Activated gamma-delta T cell (primary cell): ENCODE measurements at regions not wholly inside any gene's neighbourhood (a gene's known extent, or its start where the extent isn't known, plus 50 kb on each side); places are given as distances from the start of the nearest gene placed in this dataset.

Source experiments
- DNase-seq: peaks from one replicate; lab custom pipeline; 2025; lab: John Stamatoyannopoulos, UW

DNA sequence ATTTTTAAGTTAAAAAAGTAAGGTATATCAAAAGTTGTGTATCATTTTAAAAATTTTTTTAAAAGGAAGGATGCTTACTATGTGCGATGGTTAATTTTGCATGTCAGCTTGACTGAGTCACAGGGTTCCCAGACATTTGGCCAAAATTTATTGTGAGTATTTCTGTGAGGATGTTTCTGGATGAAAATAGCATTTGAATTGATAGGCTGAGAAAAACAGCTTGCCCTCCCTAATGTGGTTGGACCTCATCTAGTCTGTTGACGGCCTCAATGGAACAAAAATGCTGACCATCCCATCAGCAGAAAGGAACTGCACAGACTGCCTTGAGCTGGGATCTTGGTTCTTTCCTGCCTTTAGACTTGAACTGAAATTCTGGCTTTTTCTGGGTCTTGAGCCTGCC is 724.5 kb downstream of the NCAM2 start:
- no peak for DNase-seq

DNA sequence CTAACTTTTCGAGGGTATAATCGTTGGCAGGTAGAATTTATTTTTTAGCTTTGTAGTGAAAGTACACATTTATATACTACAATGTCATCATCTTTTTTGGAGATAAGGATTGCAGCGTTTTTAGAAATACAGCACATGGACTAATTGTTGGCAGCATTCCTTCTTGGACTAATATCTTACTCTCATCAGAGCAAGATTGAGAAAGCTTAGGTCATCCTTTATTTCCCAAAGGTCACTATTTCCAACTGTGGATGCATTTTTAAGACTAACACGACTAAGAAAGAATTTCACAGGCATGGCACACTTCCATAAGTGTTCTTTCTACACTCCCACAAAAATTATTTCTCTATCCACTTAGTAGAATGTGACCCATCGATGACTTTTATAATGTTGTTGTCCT is 732.3 kb downstream of the NCAM2 start:
- DNase-seq = no peak

DNA sequence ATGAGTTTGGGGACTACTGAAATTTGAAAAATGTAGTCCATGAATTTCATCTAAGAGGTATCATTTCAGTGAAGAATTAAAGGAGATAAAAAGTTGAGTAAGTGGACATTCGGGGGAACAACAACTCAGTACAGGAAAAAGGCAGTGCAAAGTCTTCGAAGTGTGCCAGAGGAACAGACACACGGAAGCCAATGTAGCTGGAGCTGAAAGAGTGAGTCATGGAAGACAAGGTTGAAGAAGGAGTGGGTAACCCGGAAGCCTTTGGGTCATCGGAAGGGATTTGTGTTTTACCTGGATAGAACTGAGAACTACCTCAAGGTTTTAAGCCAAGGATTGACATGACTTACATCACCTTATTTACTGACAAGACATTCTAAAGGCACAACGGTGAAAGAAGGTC is 733.4 kb downstream of the NCAM2 start:
- DNase-seq = no peak

DNA sequence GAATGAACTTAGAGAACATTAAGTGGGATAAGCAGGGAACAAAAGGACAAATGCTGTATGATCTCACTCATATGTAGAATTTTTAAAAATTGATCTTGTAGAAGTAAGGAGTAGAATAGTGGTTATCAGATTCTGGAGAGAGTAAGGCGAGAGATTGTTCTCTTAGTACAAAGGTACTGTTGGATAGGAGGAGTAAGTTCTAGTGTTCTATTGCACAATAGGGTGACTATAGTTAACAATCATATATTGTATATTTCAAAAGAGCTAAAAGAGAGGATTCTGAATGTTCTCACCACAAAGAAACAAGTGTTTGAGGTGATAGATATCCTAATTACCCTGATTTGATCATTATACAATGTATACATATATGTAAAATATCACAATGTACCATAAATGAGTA is 735.9 kb downstream of the NCAM2 start:
- DNase-seq = no peak

DNA sequence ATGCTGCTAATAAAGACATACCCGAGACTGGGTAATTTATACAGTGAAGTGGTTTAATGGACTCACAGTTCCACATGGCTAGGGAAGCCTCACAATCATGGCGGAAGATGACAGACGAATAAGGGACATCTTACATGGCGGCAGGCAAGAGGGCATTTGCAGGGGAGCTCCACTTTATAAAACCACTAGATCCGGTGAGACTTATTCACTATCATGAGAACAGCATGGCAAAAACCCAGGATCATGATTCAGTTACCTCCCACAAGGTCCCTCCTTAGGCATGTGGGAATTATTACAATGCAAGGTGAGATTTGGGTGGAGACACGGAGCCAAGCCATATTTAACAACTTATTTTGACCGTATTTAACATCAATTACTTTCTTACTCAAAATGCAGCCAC is 739.0 kb downstream of the NCAM2 start:
- DNase-seq = no peak

DNA sequence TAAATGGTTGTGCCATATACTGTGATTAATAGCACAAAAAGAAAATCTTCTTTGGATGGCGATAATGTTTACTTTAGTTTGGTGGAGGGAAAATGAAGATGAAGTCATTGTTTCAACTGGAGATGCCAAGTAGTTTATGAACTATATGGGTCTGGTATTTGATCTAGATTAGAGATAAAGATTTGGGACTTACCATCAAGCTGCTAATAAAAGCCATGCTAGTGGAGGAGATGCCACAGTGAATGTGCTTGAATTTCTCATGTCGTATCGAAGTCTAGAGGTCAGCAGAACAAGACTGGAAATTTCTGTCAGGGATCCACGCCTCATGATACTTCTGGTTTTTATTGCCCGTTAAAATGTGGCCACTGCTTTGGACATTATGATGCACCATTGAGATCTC is 742.0 kb downstream of the NCAM2 start:
- no peak for DNase-seq

DNA sequence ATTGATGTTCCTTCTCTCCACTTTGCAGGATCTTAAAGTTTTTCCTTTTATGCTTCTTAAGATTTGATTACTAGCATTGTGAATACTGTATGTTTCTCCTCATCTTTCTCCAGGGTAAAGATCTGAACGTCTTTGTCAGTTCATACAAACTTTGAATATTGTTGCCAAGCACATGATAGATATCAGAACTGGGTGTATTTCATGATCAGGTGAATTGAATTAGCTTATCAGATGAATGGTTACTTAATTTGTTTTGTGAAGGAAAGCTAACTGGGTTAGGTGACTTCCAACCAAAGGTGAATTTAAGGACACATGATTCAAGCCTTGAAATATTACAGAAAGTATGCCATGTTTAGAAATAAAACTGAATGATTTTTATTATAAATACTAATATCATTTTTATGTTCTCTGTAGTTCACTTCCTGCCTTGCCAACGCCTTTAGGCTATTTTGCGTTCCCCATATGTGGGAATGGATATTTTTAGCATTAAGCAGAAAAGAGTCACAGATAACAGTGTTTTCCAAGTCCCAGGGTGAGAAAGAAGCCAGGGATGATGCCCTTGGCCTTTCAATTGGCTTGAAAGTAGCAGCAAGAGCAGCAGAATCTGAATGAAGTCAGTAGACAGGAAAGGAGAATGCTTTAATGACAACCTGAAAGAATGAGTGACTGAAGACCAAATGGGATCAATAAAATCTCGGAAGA is 752.1 kb downstream of the NCAM2 start:
- DNase-seq = no peak

DNA sequence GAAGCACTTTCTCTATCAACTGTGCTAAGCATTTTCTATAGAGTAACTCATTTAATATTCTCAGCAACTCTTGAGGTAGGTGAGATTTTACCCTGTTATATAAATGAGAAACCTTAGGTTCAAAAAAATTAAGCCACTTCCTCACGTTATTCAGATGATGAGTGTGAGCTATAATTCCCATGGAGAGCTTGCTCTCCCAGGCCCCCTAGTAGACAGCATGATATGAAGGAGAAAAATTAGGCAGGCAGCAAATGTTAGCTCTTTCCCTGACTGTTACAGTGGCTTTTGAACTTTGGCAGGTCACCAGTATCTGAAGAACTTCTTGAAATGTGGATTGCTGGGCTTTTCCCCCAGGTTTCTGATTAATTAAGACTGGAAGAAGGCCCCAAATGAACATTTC is 753.1 kb downstream of the NCAM2 start:
- no peak for DNase-seq

DNA sequence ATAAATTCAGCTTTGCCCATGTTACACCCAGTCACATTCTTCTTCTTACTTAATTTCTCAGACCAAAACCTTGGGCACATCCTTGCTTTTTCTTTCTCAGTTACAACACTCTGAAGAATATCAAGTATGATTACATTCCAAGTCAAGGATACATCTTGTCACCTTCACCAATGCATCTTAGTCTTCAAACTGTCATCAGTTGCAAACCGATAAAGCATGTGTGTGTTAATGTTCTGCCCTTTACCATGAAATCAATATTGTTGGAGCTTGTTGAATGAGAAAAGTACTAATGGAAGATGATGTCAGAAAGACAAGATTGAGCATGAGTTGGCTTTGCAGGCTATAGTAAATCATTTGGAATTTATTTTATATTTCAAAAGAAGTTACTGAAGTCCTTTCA is 764.6 kb downstream of the NCAM2 start:
- no peak for DNase-seq

DNA sequence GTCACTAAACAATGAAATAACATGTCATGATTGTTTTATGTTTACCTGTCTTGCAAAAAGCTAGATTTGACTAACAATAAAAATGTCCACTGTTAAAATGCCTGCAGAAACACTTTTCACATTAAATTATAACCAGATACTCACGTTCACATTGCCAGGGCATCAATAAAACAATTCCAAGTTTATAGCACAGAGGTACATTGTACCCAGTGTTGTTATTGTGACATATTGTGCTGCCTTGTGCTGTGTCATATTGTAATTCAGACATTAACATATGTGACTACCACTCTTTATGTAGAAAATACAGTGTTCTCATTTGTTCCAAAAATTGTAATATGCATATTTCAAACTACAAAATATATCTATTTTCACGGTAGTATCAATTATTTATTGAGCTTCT is 766.1 kb downstream of the NCAM2 start:
- DNase-seq = no peak

DNA sequence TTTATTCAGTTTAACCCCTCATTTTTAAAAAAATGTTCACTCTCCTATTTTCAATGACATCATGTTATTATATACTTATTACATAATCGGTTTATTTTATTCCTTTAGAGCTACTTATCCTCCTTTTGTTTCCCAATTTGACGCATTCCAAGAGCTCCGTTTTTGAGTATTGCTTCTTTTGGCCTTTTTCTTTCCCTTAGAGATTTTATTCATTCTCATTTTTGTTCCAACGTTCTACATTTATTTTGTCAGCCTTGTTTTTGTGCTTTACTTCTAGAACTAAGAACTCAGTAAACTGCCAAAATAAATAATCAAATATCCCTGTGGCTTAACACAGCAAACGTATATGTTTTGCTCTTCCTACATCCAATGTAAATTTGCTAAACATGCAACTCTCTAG is 769.1 kb downstream of the NCAM2 start:
- DNase-seq = no peak

DNA sequence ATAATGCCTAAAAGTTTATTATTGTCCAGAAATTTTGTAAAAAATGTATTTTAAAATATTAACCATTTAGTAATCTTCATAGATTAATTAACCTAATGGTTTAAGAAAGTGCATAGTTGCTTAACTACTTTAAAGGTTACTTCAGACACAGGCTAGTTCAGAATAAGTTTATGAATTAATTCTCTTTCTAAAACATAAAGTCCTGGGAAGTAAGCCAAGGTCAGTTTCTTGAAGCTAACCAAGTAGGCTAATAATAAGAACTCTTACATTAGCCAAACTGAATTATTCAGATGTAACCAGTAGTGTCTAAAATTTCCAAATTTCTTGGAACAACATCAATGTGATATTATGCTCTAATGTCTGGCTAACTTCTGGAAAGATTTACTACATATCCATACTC is 790.4 kb downstream of the NCAM2 start:
- no peak for DNase-seq

DNA sequence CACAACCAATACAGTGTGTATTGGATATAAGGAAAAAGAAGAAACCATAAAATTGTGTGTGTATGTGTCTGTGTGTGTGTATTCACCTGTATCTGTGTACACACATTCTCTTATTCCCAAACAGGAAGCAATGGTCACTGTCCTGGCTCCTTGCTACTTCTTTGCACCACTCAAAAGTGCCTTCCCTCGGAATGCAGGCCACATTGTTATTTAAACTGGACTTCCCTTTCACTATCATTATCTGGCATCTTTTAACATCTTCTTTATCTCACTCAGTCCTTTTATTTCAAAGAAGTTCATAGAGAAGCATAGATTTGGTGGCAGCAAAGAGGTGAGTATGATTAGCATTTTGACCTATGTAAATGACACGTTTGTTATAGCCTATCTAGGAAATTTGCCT is 803.7 kb downstream of the NCAM2 start:
- no peak for DNase-seq

DNA sequence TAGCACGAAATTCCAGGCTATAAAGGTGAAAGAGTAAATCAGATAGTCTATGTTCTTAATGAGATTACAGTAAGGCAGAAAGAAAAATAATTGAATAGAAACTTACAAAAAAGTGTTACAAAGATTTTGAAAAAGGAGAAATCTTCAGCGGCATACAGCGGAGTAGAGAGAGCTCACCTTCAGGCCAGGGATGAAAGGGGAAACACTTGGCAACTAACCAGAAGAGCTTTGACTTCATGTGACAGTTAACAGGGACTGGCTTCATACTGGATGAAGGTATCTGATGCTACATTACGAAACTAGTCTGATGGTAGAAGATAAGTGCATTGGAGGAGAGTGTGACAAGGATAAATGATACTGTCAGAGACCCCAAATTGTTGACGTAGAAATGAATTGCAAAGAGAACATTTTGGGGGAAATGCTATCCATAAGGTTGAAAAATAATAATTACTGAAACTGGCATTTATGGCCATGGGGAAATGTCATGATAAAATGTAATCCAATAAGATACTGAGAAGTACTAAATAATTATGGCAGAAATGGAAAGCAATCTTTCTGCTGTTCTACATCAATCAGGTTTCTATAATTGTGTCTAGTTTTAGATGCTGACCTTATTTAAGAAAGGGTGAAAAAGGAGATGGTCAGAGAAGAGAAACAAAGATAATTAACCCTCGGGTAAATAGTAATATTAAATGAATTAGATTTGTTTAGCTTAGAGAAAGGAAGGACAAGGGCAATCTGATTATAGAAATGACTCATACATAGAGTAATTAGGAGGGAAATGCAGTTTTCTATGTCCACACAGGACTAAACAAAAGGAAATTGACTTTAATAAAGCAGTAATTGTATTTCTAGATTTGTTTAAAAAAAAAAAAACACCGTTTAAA is 808.7 kb downstream of the NCAM2 start:
- DNase-seq = no peak

DNA sequence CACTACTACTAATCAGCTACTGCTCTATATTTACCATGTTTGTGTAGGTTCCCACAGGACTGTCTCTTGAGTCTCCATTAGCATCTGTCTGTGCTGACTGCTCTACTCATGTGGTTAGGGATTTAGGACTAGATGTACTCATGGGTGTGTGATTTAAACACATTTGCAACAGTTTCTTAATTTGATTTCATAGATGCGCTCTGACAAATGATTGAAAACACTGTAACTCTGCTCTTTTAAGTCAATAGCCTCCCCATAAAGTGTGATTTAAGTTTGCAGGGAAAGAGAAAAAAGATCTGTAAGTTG is 809.3 kb downstream of the NCAM2 start:
- no peak for DNase-seq

DNA sequence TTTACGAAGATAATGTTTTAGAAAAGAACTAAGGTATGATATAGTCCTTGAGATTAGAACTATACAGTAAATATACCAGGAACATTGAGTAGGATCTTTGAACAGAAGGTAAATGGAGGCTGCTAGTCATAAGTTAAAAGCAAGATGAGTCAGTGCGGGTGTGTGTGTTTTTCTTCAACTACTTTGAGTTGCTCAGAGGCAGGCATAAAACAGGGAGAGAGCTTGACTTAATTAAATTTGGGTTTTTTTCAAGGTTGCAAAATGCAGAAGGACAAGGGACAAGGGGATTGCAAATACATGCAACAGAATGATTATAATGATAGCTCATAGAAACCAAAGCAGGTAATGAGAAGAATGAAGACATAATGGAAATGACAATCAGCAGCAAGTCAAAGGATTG is 815.1 kb downstream of the NCAM2 start:
- no peak for DNase-seq

DNA sequence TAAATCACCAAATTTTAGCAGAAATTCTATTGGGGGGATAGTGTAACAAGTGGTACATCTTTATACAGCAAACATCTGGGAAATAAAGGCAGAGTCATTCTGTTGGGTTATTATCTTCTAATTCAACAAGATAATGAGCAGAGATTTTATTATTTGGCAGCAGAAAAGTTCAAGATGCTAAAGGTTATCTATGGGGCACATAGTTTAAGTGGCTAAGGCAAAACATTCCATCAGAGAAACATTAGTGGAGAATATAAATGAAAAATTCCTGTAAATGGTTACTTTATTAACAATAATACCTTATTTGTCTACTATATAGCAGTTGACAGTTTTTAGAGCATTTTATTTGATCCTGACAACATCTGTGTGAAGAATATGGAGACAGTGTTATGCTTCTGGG is 815.7 kb downstream of the NCAM2 start:
- no peak for DNase-seq

DNA sequence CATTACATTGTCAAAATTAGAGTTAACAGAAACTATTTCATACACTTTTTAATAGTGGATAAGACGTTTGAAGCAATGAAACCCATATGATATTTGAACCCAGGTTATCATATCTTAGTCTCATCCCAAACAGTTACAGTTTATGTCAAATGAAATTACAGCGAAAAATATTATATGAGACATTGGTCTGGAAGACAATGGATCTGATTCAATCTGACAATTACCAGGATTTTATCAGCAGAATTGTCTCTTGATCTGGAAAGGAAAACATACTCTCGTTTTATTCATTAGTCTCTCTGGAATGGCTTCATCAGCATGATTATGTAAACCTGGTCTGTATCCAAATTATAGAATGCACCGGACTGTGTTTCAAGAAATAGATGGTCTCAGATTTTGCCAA is 818.6 kb downstream of the NCAM2 start:
- no peak for DNase-seq

DNA sequence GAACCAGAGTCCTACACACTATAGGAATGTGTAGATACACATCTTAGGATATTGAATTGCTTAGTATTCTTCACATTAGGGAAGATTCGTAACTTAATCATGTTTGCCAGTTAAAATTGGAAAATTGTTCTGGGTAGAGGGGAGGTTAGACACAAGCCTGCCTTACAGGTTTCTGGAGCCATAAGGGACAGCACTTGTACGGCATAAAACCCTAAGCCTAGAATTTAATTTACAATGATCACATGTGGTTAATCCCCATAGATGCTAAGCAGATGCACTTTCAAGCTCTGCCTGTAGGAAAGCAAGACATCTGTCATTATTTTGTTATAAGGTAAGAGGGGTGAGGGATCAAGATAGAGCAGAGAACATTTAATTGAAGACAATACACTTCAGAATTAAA is 820.7 kb downstream of the NCAM2 start:
- DNase-seq = no peak

DNA sequence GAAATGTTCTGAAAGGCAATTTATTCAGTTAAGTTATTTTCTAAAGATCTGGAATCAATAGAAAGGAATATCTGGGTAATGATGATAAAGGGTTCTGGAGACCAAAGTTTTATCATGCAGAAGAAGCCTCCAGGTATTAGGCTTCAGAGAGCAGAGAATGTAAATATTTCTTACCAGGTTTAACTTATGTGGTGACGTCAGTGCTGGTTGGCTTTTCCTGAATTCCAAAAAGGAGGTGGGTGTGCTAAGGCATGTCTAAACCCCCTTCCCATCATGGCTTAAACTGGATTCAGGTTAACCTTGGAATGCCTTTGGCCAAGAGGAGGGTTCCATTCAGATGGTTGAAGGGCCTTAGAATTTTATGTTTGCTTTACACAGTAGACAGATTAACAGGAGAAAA is 829.9 kb downstream of the NCAM2 start:
- no peak for DNase-seq

DNA sequence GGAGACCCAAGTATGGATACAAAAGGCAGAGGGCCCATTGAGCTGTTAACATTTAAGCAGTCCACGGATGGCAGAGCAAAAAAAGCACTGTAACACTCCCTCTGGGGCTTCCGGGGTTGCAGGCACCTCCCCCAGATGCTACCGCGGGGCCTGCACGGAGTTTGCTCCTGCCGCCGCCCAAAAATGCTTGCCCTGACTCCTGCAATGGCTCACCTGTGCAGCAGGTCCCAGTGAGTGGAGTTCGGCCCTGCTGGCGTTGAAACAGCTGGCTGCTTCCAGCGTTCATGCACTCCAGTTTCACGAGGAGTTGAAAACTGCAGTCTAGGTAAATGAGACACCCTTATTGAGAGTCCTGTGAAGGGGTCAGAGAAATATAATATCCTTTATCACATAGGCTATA is 832.8 kb downstream of the NCAM2 start:
- no peak for DNase-seq

DNA sequence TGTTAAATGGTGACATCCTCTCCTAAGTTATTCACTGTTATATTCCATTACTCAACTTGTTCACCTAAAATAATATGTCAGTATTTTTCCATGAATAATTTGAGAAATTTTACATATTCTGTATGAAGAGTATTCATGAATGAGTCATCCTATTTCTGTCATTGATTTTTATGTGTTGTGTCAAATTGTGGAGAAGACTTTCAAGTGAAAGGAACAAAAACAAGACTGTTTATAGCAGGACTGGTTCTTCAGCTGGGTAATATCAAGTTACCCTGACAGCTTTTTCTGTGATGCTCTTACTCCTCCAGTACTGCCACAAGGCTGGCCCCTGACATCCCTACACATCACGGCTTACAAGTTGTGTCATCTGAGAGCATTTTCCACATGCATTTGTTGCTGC is 847.7 kb downstream of the NCAM2 start:
- no peak for DNase-seq

DNA sequence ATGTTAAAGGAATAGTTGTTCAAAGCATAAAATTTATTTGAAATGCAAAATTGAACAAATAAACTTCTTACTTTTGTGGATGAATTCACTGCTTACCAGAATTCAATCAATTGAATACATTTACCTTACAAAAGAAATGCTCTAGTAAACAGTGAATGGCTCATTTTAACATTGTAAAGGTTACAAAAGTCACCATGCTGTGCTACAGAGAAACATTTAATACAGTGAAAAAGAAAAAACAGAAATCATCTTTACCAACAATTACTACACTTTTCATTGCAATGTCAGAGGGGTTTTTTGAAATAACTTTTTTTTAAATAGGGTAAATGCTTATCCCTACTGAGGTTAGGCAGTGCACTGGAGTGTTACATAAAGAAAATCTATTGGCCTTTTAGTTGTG is 853.0 kb downstream of the NCAM2 start:
- DNase-seq = no peak

DNA sequence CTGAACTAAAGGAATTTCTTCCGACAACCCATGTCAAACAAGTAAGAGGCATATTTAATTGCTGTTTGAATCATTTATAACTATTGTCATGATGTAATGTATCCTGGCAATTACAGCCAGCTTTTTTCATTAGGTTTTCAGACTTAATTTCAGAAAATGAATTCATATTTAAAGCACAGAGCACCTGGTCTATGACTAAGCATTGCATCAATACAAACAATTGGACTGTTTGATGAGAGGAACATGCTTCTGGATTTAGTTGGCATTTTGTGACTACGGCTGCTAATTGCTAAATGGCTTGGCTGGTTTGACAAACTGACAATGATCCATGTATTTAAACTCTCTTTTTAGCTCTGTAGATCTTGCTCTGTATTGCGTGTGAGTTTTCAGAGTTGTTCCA is 853.4 kb downstream of the NCAM2 start:
- DNase-seq = no peak
